BLaER1 treated with 17β-estradiol and CSF1 and Interleukin-3, amounts not matched to agents 10 nM and 100 nM (cell line): ENCODE measurements at regions not wholly inside any gene's neighbourhood (a gene's known extent, or its start where the extent isn't known, plus 50 kb on each side); places are given as distances from the start of the nearest gene placed in this dataset.

ENCODE experiments used
- H3K27ac ChIP-seq, 11 experiments: shearing (Covaris generic); formaldehyde crosslinking; 2 replicates each; pipeline ENCODE4 v1.8.1; 2022
- H3K27me3 ChIP-seq, 11 experiments: shearing (Covaris generic); formaldehyde crosslinking; 2 replicates each; pipeline ENCODE4 v1.8.1; 2022
- H3K36me3 ChIP-seq, 11 experiments: shearing (Covaris generic); formaldehyde crosslinking; 2 replicates each; pipeline ENCODE4 v1.8.1; 2022
- H3K4me1 ChIP-seq, 10 experiments: shearing (Covaris generic); formaldehyde crosslinking; 2 replicates each; pipeline ENCODE4 v1.8.1; 2022
- H3K4me2 ChIP-seq, 11 experiments: shearing (Covaris generic); formaldehyde crosslinking; 2 replicates each; pipeline ENCODE4 v1.8.1; 2022
- H3K4me3 ChIP-seq, 10 experiments: shearing (Covaris generic); formaldehyde crosslinking; 2 replicates each; pipeline ENCODE4 v1.8.1; 2022
- H3K9ac ChIP-seq, 11 experiments: shearing (Covaris generic); formaldehyde crosslinking; 2 replicates each; pipeline ENCODE4 v1.8.1; 2022
- H3K9me3 ChIP-seq, 11 experiments: shearing (Covaris generic); formaldehyde crosslinking; replicated peaks in 1 of 11; 2 replicates each; pipeline ENCODE4 v1.8.1; 2022
- H4K20me1 ChIP-seq, 11 experiments: shearing (Covaris generic); formaldehyde crosslinking; 2 replicates each; pipeline ENCODE4 v1.8.1; 2022
- Cebpa-rat ChIP-seq, 11 experiments: shearing (Covaris generic); IDR thresholded peaks; 2 replicates each; pipeline ENCODE4 v1.8.1; 2022

DNA sequence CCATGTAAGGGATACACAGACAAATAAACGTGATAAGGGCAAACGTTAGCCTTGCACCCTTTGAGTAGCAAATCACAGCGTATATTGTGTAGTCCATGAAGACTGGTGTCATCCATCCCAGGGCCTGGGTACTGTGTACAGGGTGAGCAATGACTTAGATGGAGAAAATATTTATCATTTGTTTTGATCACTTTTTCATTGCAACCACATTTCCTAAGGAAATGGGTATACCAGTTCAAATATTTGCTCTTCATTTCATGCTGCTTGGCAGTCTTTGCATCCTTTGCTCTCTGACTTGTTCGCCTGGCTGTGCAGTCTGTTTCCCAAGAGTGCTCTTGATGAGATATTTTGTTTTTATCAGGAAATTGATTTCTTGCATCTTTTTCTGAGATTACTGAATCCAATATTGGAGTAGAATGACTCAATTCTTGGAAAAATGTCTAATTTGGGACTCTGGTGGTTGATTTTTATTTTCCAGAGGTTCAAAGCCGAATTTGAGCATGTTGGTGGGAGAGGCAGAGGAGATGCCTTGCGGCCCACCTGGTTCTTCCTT lies 424.6 kb upstream of the SEMA6D start:
- Histone ChIP-seq H3K27me3 (no peaks in the 10 kb centered on the region), H3K27ac (no peak overlapping the region), H3K36me3 (no peaks in the 10 kb centered on the region), H3K9ac (no peak overlapping the region), H3K9me3 (no peaks in the 10 kb centered on the region), H3K4me2 (no peak overlapping the region), H3K4me1 (no peaks in the 10 kb centered on the region), H4K20me1 (no peaks in the 10 kb centered on the region), H3K4me3 (no peak overlapping the region)
- no peak for TF ChIP-seq Cebpa-rat (IDR thresholded peaks at IDR 0.05)

DNA sequence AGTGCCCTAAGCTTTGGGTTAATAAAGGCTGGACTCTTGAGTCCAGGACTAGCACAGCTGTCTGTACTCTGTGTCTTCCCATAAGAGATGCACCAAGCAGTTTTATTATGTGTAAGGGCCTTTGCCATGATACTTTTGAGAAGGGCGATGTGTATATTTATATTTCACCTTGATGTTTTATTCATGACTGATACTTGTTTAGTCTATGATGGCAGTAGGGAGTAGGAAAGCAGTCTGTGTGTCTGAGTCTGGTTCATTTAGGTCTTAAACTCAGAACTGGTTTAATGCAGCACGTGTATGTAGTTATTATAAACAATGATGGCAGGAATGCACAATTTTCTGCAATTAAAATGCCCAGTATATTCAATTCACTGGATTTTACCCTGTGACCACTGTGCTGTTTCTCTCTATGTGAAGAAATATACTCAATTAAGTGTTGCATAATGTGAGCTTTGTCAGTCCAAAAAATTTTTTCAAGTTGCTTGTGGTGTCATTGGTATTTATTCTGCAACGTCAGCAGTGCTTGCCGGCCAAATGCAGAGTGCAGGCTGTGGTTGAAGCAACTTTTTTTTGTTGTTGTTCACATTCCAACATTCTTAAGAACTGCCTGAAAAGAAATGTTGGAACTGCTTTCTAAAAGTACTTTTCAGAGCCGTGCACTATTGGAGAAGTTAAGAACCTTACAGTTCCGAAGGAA lies 423.7 kb upstream of the SEMA6D start:
- Histone ChIP-seq H3K27me3 (no peaks in the 10 kb centered on the region), H3K36me3 (no peaks in the 10 kb centered on the region), H3K4me3 (no peak overlapping the region), H3K4me2 (no peak overlapping the region), H4K20me1 (no peaks in the 10 kb centered on the region), H3K9me3 (no peaks in the 10 kb centered on the region), H3K27ac (no peak overlapping the region), H3K4me1 (no peaks in the 10 kb centered on the region), H3K9ac (no peak overlapping the region)
- no peak for TF ChIP-seq Cebpa-rat (IDR thresholded peaks at IDR 0.05)

DNA sequence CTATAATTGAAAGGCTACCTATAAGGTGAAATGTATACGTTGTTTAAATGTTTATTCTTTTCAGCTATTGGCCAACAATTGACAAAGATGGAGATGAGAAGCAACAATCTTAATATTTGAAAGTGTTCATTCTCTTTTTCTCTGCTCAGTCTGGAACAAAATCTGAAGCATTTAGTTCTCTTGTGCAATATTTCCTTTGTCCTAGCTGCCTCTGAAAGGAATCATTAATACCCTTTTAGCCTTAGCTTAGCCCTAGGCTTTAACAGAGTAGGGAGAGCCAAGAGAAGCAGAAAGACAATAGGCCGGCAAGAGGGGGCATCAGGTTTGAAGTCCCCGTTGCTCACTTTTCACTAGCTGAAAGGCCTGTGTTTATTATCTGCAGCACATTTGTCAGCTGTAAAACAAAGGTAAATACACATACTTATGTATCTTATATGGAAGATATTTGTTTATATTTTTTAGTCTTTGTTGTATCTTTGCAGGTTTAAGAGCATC lies 422.5 kb upstream of the SEMA6D start:
- TF ChIP-seq Cebpa-rat (IDR thresholded peaks at IDR 0.05) = no peak
- no peak overlapping the region for H3K4me2 ChIP-seq
- H3K9me3 ChIP-seq = no peaks in the 10 kb centered on the region

DNA sequence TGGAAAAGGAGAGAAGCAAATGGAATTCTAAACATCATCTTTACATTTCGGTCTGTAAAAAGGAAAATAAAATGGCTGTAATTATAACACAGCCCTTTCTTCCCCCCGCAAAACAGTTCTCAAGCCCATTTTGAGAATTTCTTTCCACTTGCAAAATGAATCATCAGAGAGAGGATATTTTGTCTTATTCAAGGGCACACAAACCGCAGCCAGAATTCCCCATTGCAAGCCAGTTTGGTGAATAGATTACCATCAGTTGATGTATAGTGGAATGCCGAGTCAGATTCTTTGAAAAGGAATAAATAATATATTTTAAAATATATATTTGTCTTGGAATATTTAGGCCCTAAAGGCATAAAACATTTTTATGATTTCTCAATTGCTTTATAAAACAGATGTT lies 420.4 kb upstream of the SEMA6D start:
- no peak overlapping the region for H3K4me2 ChIP-seq
- TF ChIP-seq Cebpa-rat (IDR thresholded peaks at IDR 0.05) = no peak
- H3K27me3 ChIP-seq = no peaks in the 10 kb centered on the region
- H4K20me1 ChIP-seq = no peaks in the 10 kb centered on the region
- no peak overlapping the region for H3K9ac ChIP-seq
- no peaks in the 10 kb centered on the region for H3K4me1 ChIP-seq
- H3K36me3 ChIP-seq = no peaks in the 10 kb centered on the region
- no peaks in the 10 kb centered on the region for H3K9me3 ChIP-seq
- no peak overlapping the region for H3K27ac ChIP-seq
- no peak overlapping the region for H3K4me3 ChIP-seq

More for the DNA sequence above, 422.5 kb upstream of the SEMA6D start:
- no peaks in the 10 kb centered on the region for H4K20me1 ChIP-seq
- H3K36me3 ChIP-seq = no peaks in the 10 kb centered on the region
- no peaks in the 10 kb centered on the region for H3K27me3 ChIP-seq
- no peaks in the 10 kb centered on the region for H3K4me1 ChIP-seq
- H3K27ac ChIP-seq = no peak overlapping the region
- no peak overlapping the region for H3K9ac ChIP-seq
- no peak overlapping the region for H3K4me3 ChIP-seq

DNA sequence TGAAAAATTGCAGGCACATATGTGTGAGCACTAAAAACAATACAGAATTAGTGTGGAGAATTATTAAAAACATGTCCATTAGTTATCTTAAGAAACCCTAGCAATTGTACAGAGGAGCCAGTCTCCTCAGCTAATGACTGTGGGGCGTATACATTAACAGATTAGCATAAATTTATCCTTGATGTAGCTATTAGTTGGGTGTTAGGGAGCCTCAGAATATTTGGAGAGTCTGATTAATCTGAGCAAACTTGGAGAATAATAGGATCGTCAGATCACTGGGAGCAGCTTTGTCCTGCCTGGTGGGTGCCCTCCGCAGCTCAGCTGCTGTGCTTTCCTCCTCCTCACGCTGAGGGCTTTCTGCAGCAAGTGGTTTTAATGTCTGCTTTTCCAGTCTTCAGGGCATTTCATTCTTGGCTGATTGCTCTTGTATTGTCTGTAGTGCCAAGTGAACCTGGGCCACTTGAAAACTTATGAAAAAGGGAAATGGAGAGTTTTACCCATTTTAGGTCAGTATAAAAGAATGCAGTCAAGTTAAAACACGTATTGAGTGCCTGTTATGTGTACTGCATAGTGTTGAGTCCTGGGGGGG lies 417.4 kb upstream of the SEMA6D start:
- no peak overlapping the region for H3K4me2 ChIP-seq
- H3K36me3 ChIP-seq = no peaks in the 10 kb centered on the region
- H3K4me3 ChIP-seq = no peak overlapping the region
- H3K9me3 ChIP-seq = no peaks in the 10 kb centered on the region
- no peak for TF ChIP-seq Cebpa-rat (IDR thresholded peaks at IDR 0.05)
- H3K9ac ChIP-seq = no peak overlapping the region
- H3K27me3 ChIP-seq = no peaks in the 10 kb centered on the region
- no peak overlapping the region for H3K27ac ChIP-seq
- no peaks in the 10 kb centered on the region for H4K20me1 ChIP-seq
- H3K4me1 ChIP-seq = no peaks in the 10 kb centered on the region

DNA sequence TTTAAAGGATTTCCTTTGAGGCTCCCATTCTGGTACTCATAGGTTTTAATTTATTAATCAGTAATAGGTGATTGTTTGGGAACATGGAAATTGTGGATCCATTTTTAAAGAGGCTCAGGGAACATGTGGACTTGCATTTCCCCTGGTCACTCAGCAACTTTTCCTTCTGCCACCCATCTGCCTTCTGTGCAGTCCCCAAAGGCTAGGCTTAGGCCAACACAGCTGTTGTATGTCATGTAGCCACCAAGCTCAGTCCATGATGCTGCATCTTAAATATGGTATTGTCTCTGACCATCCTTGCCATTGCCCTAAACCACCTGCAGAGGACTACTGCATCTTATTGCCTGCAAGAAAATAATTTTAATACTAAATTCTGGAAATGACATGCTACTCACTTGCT lies 416.7 kb upstream of the SEMA6D start:
- no peaks in the 10 kb centered on the region for H3K4me1 ChIP-seq
- H3K27me3 ChIP-seq = no peaks in the 10 kb centered on the region
- no peaks in the 10 kb centered on the region for H3K36me3 ChIP-seq
- H3K27ac ChIP-seq = no peak overlapping the region
- H3K9ac ChIP-seq = no peak overlapping the region
- H3K4me2 ChIP-seq = no peak overlapping the region
- H3K9me3 ChIP-seq = no peaks in the 10 kb centered on the region
- no peak for TF ChIP-seq Cebpa-rat (IDR thresholded peaks at IDR 0.05)
- H4K20me1 ChIP-seq = no peaks in the 10 kb centered on the region
- no peak overlapping the region for H3K4me3 ChIP-seq

DNA sequence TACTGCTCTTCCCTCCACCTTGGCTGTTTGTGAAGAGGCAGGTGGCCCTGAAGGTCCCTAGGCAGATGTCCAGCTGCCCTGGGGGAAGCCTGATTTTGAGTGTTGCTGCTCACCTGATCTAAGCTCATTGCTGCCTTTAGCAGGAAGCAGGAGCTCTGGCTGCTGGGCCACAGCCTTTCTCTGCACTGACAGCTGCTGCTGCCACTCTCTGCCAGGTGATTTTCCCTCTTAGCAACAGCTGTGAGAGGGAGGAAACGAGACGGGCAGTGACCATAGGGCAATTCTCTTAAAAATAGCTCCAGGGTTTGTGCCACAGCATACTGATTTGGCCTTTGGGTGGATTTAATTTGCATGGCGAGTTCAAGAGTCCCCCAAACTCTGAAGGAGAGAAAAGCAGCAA lies 415.8 kb upstream of the SEMA6D start:
- H3K9me3 ChIP-seq = no peaks in the 10 kb centered on the region
- no peak overlapping the region for H3K27ac ChIP-seq
- no peak overlapping the region for H3K4me3 ChIP-seq
- no peaks in the 10 kb centered on the region for H4K20me1 ChIP-seq
- H3K36me3 ChIP-seq = no peaks in the 10 kb centered on the region
- no peak overlapping the region for H3K9ac ChIP-seq
- no peak for TF ChIP-seq Cebpa-rat (IDR thresholded peaks at IDR 0.05)
- no peak overlapping the region for H3K4me2 ChIP-seq
- no peaks in the 10 kb centered on the region for H3K27me3 ChIP-seq
- no peaks in the 10 kb centered on the region for H3K4me1 ChIP-seq

DNA sequence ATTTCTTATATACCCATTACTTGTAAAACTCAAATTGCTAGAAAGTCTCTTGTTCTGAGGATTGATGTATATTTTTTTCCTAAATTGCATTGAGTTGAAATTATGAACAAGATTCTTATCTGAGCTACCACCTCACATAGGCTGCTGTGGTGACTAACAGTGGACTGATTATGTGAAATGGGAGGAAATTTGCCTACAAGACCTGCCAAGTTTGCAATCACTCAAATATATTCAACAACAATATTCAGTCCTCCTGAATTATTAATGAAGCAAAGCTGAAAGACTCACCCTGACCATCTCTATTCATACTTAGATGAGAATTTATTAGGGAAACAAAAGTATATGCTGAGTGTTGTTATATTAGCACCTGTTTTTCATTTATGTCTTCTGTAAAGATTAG lies 412.6 kb upstream of the SEMA6D start:
- no peak overlapping the region for H3K27ac ChIP-seq
- H3K9ac ChIP-seq = no peak overlapping the region
- TF ChIP-seq Cebpa-rat (IDR thresholded peaks at IDR 0.05) = no peak
- no peaks in the 10 kb centered on the region for H3K9me3 ChIP-seq
- no peak overlapping the region for H3K4me2 ChIP-seq
- H3K4me3 ChIP-seq = no peak overlapping the region
- H4K20me1 ChIP-seq = no peaks in the 10 kb centered on the region
- H3K36me3 ChIP-seq = no peaks in the 10 kb centered on the region
- no peaks in the 10 kb centered on the region for H3K4me1 ChIP-seq
- no peaks in the 10 kb centered on the region for H3K27me3 ChIP-seq

DNA sequence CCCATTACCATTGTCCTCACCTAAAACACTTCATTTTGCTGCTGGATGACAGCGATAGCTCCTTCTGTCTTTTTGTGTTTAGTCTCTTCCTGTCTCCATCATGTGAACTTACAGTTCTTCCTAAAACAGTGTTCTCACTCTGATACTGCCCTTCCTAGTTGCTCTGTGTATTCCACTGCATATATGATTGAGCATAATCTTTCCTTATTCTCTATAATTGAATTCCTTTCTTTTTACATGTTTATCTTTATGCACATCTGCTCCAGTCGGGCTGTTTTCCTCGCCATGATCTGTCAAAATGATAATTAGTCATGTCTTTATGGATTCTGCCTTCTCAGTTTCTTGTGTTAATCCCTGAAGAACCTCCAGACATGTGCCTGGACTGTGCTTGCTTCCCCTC lies 405.1 kb upstream of the SEMA6D start:
- Histone ChIP-seq H3K27ac (no peak overlapping the region), H3K9me3 (no peaks in the 10 kb centered on the region), H3K9ac (no peak overlapping the region), H3K36me3 (no peaks in the 10 kb centered on the region), H4K20me1 (no peaks in the 10 kb centered on the region), H3K4me1 (no peaks in the 10 kb centered on the region), H3K4me3 (no peak overlapping the region), H3K4me2 (no peak overlapping the region), H3K27me3 (no peaks in the 10 kb centered on the region)
- no peak for TF ChIP-seq Cebpa-rat (IDR thresholded peaks at IDR 0.05)
